Smooth muscle cell (in vitro differentiated cells): ENCODE measurements at regions not wholly inside any gene's neighbourhood (a gene's known extent, or its start where the extent isn't known, plus 50 kb on each side); places are given as distances from the start of the nearest gene placed in this dataset.
"Not testable (repeated sequence)": the region's sequence is repeated elsewhere in the genome, so short reads cannot be mapped to it uniquely, and the experiment has no call there.

Experiments used
- DNase-seq: peaks from one replicate; lab custom pipeline; 2025; ENCODE audit not compliant: unreplicated experiment; lab: John Stamatoyannopoulos, UW
- H2AFZ ChIP-seq: fragments of 200-600 bp; sonication (generic); 2 replicates; pipeline ENCODE4 v1.6.0; 2016; ENCODE audit warnings: antibody characterized with exemption, low read depth, mild to moderate bottlenecking
- H3F3A ChIP-seq: fragments of 200-600 bp; sonication (generic); 2 replicates; pipeline ENCODE4 v1.6.0; 2017; ENCODE audit warnings: antibody characterized with exemption, low read depth
- H3K27ac ChIP-seq: fragments of 200-600 bp; sonication (generic); 2 replicates; pipeline ENCODE4 v1.5.1; 2016; ENCODE audit warnings: low read depth, mild to moderate bottlenecking
- H3K27me3 ChIP-seq: fragments of 200-600 bp; sonication (generic); 2 replicates; pipeline ENCODE4 v1.6.1; 2016; ENCODE audit warnings: low read depth, mild to moderate bottlenecking
- H3K36me3 ChIP-seq: fragments of 200-600 bp; sonication (generic); 2 replicates; pipeline ENCODE4 v1.5.1; 2016; ENCODE audit warnings: low read depth
- H3K4me1 ChIP-seq: fragments of 200-600 bp; sonication (generic); 2 replicates; pipeline ENCODE4 v1.5.1; 2016; ENCODE audit warnings: low read depth
- H3K4me2 ChIP-seq: fragments of 200-600 bp; sonication (generic); 2 replicates; pipeline ENCODE4 v1.6.0; 2016; ENCODE audit warnings: mild to moderate bottlenecking
- H3K4me3 ChIP-seq: fragments of 200-600 bp; sonication (generic); 2 replicates; pipeline ENCODE4 v1.5.1; 2016; ENCODE audit warnings: mild to moderate bottlenecking
- H3K79me2 ChIP-seq: fragments of 200-600 bp; sonication (generic); 2 replicates; pipeline ENCODE4 v1.6.0; 2016; ENCODE audit warnings: low read depth, mild to moderate bottlenecking
- H3K9ac ChIP-seq: fragments of 200-600 bp; sonication (generic); 2 replicates; pipeline ENCODE4 v1.6.0; 2016; ENCODE audit warnings: low read depth
- H3K9me3 ChIP-seq: fragments of 200-600 bp; sonication (generic); replicated peaks from 2 replicates; pipeline ENCODE4 v1.5.1; 2016; ENCODE audit warnings: low read depth
- H4K20me1 ChIP-seq: fragments of 200-600 bp; sonication (generic); 2 replicates; pipeline ENCODE4 v1.6.0; 2016; ENCODE audit warnings: low read depth
- CTCF ChIP-seq: fragments of 200-600 bp; sonication (generic); IDR thresholded peaks from 2 replicates; pipeline ENCODE4 v1.5.1; 2017; ENCODE audit warnings: borderline replicate concordance, mild to moderate bottlenecking, antibody characterized with exemption; ENCODE audit not compliant: insufficient read depth, poor library complexity, severe bottlenecking
- WGBS: methylation state at CpG from one replicate; pipeline ENCODE4 v1.1.7; 2016; ENCODE audit warnings: low lambda C conversion rate; 5-methylcytosine and 5-hydroxymethylcytosine counted together

- H3K4me2 ChIP-seq = no peak overlapping the region
- no peak for DNase-seq
- H2AFZ ChIP-seq = no peak overlapping the region
- no peaks in the 10 kb centered on the region for H3K27me3 ChIP-seq
- no peak overlapping the region for H3K4me3 ChIP-seq
- no peaks in the 10 kb centered on the region for H3K9me3 ChIP-seq
- H3K9ac ChIP-seq = no peak overlapping the region
- H3F3A ChIP-seq = no peaks in the 10 kb centered on the region
- no peak overlapping the region for H3K27ac ChIP-seq
- no peaks in the 10 kb centered on the region for H3K4me1 ChIP-seq
- no peaks in the 10 kb centered on the region for H3K79me2 ChIP-seq
- TF ChIP-seq CTCF = no peak
- 89% methylated on average over 4 of the region's 4 CpGs for WGBS
- H4K20me1 ChIP-seq = peaks cover 48% of the 10 kb centered on the region
- no peaks in the 10 kb centered on the region for H3K36me3 ChIP-seq
Observed at GRCh38 chr3:13139471-13140065, 66.3 kb upstream of the IQSEC1 start.

- Histone ChIP-seq H3K4me2 (no peak overlapping the region), H3K9me3 (no peaks in the 10 kb centered on the region), H3K27me3 (no peaks in the 10 kb centered on the region), H3K36me3 (no peaks in the 10 kb centered on the region), H3K79me2 (no peaks in the 10 kb centered on the region), H2AFZ (no peak overlapping the region), H3F3A (no peaks in the 10 kb centered on the region), H3K4me1 (no peaks in the 10 kb centered on the region), H3K4me3 (no peak overlapping the region), H3K9ac (no peak overlapping the region), H3K27ac (no peak overlapping the region), H4K20me1 (peaks cover 48% of the 10 kb centered on the region)
- WGBS = 96% methylated on average over 1 of the region's 1 CpG
- DNase-seq = no peak
- no peak for TF ChIP-seq CTCF
Observed at GRCh38 chr3:13138833-13139145, 65.6 kb upstream of the IQSEC1 start.

GRCh38 chr3:13137941-13138832 lies 65.0 kb upstream of the IQSEC1 start:
- Histone ChIP-seq H3F3A (no peaks in the 10 kb centered on the region), H3K9ac (no peak overlapping the region), H3K4me1 (no peaks in the 10 kb centered on the region), H3K4me3 (no peak overlapping the region), H3K27me3 (no peaks in the 10 kb centered on the region), H3K27ac (no peak overlapping the region), H3K4me2 (no peak overlapping the region), H4K20me1 (peaks cover 46% of the 10 kb centered on the region), H2AFZ (no peak overlapping the region), H3K9me3 (no peaks in the 10 kb centered on the region), H3K79me2 (no peaks in the 10 kb centered on the region), H3K36me3 (no peaks in the 10 kb centered on the region)
- no peak for TF ChIP-seq CTCF
- no peak for DNase-seq
- WGBS = 89% methylated on average over 18 of the region's 18 CpGs

- not testable (repeated sequence) for H2AFZ ChIP-seq, H3K4me2 ChIP-seq, H3K4me3 ChIP-seq, H3K4me1 ChIP-seq, H3K36me3 ChIP-seq, H3K27ac ChIP-seq, H3F3A ChIP-seq, H3K79me2 ChIP-seq, H3K27me3 ChIP-seq, H3K9me3 ChIP-seq, DNase-seq, H3K9ac ChIP-seq
- WGBS = over 99% methylated on average over 6 of the region's 6 CpGs
- peaks cover 33% of the 10 kb centered on the region for H4K20me1 ChIP-seq
Observed at GRCh38 chr3:13136848-13137247, 63.6 kb upstream of the IQSEC1 start.
